ENCODE measurements at regions not wholly inside any gene's neighbourhood (a gene's known extent, or its start where the extent isn't known, plus 50 kb on each side); places are given as distances from the start of the nearest gene placed in this dataset.

- no peak for DNase-seq (ENCODE audit: extremely low spot score)
- no peak for TF ChIP-seq CTCF (IDR thresholded peaks at IDR 0.05; ENCODE audit: control extremely low read depth, extremely low read depth, low read depth, missing control alignments)
- POLR2A ChIA-PET, result no interaction called here
- CTCF ChIA-PET, result interaction anchor here (1.1 kb wide), 1 partner anchor 28 kb away, joined by 3 read pairs; no protein-coding TSS in a partner anchor
Observed at GRCh38 chr20:57785061-57785460, 75.2 kb upstream of the PMEPA1 start.

DNA sequence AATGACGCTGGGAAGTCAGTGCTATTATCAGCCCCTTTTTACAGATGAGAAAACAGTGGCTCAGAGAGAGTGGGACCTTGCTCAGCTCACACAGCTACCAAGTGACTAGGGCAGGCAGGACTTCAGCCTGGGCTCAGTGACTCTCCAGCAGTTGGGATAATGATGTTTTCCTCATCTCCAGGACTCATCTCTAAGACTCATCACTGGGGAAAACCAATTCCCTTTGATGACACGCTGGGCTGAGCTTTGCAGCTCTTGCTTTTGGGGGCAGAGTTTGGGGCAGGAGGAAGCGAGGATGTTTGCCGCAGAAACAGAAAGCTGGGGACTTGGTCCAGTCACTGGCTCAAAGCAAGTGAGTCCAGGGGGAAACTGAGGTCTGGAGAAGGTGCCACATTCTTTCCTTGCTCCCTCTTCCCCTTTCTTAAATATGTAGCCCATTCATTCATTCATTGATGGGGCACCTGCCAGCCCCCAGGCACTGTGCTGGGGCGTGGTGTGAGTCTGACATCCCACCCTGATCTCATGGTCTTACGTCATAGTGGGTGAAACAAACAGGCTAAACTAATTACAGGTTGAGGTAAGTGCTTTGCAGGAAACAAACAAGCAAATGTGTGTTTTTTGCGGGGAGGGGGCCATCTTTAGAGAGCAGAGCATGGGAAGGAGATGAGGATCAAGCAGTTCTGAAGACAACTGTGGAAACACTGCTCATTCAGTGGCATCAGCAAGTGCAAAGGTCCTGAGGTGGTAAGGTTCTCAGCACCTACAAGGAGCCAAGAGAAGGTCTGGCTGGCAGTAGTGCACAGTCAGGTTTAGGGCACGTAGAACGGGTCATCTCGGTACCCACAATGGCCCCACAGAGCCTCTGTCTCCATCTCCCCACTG, 74.4 kb upstream of the PMEPA1 start:
- DNase-seq (ENCODE audit: extremely low spot score), result no peak
- ChIA-PET CTCF (no interaction called here), POLR2A (no interaction called here)
- TF ChIP-seq CTCF (IDR thresholded peaks at IDR 0.05; ENCODE audit: control extremely low read depth, extremely low read depth, low read depth, missing control alignments), result no peak

GRCh38 chr20:57783196-57783595, 73.4 kb upstream of the PMEPA1 start:
- no peak for DNase-seq (ENCODE audit: extremely low spot score)
- no peak for TF ChIP-seq CTCF (IDR thresholded peaks at IDR 0.05; ENCODE audit: control extremely low read depth, extremely low read depth, low read depth, missing control alignments)
- CTCF ChIA-PET, result no interaction called here
- POLR2A ChIA-PET, result no interaction called here

- POLR2A ChIA-PET, result no interaction called here
- CTCF ChIA-PET, result no interaction called here
- no peak for DNase-seq (ENCODE audit: extremely low spot score)
- no peak for TF ChIP-seq CTCF (IDR thresholded peaks at IDR 0.05; ENCODE audit: control extremely low read depth, extremely low read depth, low read depth, missing control alignments)
Observed at GRCh38 chr20:57782631-57783041, 72.8 kb upstream of the PMEPA1 start.

DNA sequence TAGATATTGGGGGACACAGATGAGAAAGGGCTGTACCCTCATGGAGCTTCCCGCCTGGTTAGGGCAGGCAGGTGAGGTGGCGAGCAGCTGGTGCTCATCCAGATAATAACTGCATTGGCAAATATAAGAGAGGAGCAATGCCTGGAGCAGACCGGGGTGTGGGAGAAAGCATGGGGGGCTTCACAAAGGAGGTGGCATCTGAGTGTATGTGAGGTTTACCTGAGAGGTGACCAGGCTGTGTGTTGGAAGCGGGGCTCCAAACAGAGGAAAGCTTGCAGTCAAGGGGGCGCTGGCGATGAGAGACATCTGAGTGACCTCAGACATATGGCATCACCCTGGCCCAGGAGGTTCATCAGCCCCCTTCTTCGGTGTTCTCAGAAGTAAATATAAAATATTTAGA, 72.1 kb upstream of the PMEPA1 start:
- POLR2A ChIA-PET, result no interaction called here
- CTCF ChIA-PET, result no interaction called here
- no peak for TF ChIP-seq CTCF (IDR thresholded peaks at IDR 0.05; ENCODE audit: control extremely low read depth, extremely low read depth, low read depth, missing control alignments)
- no peak for DNase-seq (ENCODE audit: extremely low spot score)

GRCh38 chr20:57780906-57781305, 71.1 kb upstream of the PMEPA1 start:
- TF ChIP-seq CTCF (IDR thresholded peaks at IDR 0.05; ENCODE audit: control extremely low read depth, extremely low read depth, low read depth, missing control alignments), result no peak
- ChIA-PET CTCF (no interaction called here), POLR2A (no interaction called here)
- DNase-seq (ENCODE audit: extremely low spot score), result no peak

All from GM10248 (cell line).